ENCODE measurements at regions not wholly inside any gene's neighbourhood (a gene's known extent, or its start where the extent isn't known, plus 50 kb on each side); places are given as distances from the start of the nearest gene placed in this dataset.
"Not testable (repeated sequence)": the region's sequence is repeated elsewhere in the genome, so short reads cannot be mapped to it uniquely, and the experiment has no call there.

DNA sequence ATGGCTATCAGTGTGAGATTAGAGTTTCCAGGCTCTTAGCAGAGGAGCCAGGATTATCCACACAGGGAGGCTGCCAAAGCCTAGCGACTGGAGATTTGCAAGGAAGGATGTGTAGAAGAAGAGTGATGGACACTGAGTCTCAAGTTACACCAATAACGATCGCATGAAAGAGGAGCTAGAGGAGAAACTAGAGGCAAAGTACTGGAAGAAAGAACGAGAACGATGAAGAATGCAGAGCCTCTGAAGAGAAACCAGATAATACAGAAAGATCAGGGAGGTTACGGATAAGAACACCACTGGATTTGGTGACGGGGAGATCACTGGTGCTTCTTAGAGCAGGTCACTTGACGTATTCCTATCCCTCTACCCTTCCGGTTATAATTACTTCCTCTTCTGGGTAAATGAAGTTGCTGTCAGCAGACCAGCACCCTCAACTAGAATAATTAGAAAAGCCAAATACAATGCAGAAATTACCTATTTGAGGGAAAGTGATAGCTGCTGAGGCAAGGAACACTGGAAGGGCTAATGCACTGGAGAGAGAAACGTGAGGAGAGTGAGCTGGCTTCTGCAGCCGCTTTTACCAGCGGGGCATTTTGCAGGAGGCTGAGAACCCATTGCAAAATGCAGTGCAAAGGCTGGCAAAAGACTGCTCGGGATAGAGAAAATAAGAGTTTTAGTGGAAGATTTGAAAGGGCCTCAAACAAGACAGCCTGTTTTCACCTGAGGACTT lies 93.1 kb upstream of the HIF1A start:
- Histone ChIP-seq H3K4me3 (no peak overlapping the region), H3K27ac (no peak overlapping the region), H3K4me1 (replicated peaks in 1 of 2) (peaks cover 14 to 15% of the 10 kb centered on the region in 2 donors)
- in situ Hi-C loops (cut with MboI; ENCODE audit: low pct_unique_long_range_greater_than_20kb in 2 of 9, low sequenced_read_pairs in 9 of 9, unreplicated experiment in 9 of 9): no loop called here
- peak in 4 of 8 experiments; percentile 14 to 34 (median 26) for ATAC-seq (replicated peaks in 6 of 8)
- 35 to 100% (median 63%) methylated on average over 1 to 12 of the region's 13 CpGs for WGBS, 10 experiments

DNA sequence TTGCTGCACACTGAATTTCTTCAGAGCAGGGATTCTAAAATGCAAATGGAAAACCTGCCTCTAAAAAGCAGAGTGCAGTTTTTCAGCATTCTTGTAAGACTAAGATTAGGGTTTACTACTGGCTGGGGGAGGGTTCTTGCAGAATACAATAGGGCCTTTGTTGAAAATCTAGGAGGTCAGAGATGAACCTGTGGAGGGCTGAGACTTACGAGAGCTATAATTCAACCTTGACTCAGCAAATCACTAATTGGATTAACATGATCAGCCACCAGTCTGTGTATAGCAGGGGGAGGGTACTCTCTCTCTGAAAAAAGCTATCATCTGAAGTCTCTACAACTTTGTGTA lies 92.6 kb upstream of the HIF1A start:
- H3K4me3 ChIP-seq: no peak overlapping the region
- H3K4me1 ChIP-seq (replicated peaks in 1 of 2): peaks cover 13 to 20% of the 10 kb centered on the region in 2 donors
- no peak overlapping the region for H3K27ac ChIP-seq
- peak in 6 of 8 experiments; percentile 47 to 69 (median 62) for ATAC-seq (replicated peaks in 6 of 8)
- 0 to 71% (median 35%) methylated on average over 1 of the region's 1 CpG; no CpG with 5 or more reads in 4 of the 10 experiments for WGBS, 10 experiments
- in situ Hi-C loops (cut with MboI; ENCODE audit: low pct_unique_long_range_greater_than_20kb in 2 of 9, low sequenced_read_pairs in 9 of 9, unreplicated experiment in 9 of 9): no loop called here

DNA sequence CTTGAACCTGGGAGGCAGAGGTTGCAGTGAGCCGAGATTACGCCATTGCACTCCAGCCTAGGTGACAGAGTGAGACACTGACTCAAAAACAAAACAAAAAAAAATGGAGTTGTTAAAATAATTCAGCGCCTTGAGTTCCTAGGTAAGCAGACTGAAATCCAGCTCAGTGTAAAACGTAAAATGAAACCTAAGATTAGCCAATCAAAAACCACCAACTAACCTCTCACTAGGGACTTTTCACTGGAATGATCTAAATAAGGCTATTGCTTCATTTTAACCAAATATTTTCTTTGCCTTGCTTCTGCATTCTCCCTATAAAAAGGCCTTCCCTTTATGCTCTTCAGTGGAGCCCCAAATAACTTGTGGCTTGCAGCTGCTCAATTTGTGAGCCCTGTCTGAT lies 91.6 kb upstream of the HIF1A start:
- Histone ChIP-seq H3K4me1 (replicated peaks in 1 of 2) (peaks cover 21 to 30% of the 10 kb centered on the region in 2 donors), H3K4me3 (no peak overlapping the region), H3K27ac (no peak overlapping the region)
- in situ Hi-C loops (cut with MboI; ENCODE audit: low pct_unique_long_range_greater_than_20kb in 2 of 9, low sequenced_read_pairs in 9 of 9, unreplicated experiment in 9 of 9): no loop called here
- ATAC-seq (replicated peaks in 6 of 8): no peak
- WGBS, 10 experiments: 75 to 100% (median 95%) methylated on average over 1 to 4 of the region's 4 CpGs; no CpG with 5 or more reads in 3 of the 10 experiments

- ATAC-seq (replicated peaks in 6 of 8): no peak
- in situ Hi-C loops (cut with MboI; ENCODE audit: low pct_unique_long_range_greater_than_20kb in 2 of 9, low sequenced_read_pairs in 9 of 9, unreplicated experiment in 9 of 9): no loop called here
- Histone ChIP-seq H3K4me3 (no peak overlapping the region), H3K4me1 (replicated peaks in 1 of 2) (peaks cover 30 to 32% of the 10 kb centered on the region in 2 donors), H3K27ac (peak overlapping the region in 1 of 2 donors; percentile 16)
- 50 to 90% (median 80%) methylated on average over 1 to 3 of the region's 7 CpGs; no CpG with 5 or more reads in 4 of the 10 experiments for WGBS, 10 experiments
Measured at GRCh38 chr14:61607570-61608244, 87.6 kb upstream of the HIF1A start.

GRCh38 chr14:61608245-61609165 lies 86.8 kb upstream of the HIF1A start:
- peak in 6 of 8 experiments; percentile 22 to 87 (median 82) for ATAC-seq (replicated peaks in 6 of 8)
- peaks cover 26 to 28% of the 10 kb centered on the region in 2 donors for H3K4me1 ChIP-seq (replicated peaks in 1 of 2)
- H3K27ac ChIP-seq: peak overlapping the region in 1 of 2 donors; percentile 62
- no peak overlapping the region for H3K4me3 ChIP-seq
- in situ Hi-C loops (cut with MboI; ENCODE audit: low pct_unique_long_range_greater_than_20kb in 2 of 9, low sequenced_read_pairs in 9 of 9, unreplicated experiment in 9 of 9): no loop called here
- WGBS, 10 experiments: 17 to 73% (median 36%) methylated on average over 2 to 8 of the region's 8 CpGs; no CpG with 5 or more reads in 2 of the 10 experiments

DNA sequence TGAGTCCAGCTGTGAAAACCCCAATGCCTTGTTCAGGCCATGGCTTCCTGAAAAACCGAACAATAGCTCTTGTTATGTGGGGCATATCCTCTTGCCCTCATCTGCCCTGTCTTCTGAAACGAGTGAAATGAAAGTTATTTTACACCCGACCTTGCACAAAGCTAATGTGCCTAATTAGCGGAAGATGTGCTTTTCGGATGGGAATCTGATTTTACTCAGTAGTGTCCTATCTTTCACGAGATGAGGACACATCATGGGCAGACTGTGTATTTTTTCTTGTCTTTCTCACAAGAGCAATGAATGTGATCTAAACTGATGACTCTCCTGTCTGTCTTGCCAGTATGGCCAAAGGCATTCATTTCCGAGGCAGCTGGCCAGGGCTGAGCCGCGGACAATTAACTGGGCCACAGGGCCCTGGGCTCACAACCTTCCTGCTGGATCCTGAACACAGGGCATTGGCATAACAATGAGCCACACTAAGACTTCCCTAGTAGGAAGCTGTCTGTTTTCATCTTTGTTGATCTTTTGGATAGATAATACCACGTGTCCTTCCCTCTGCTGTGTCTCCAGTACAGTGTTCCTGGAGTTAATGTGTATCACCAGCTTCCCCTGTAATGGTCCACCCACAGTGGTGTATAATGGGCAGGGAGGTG lies 86.0 kb upstream of the HIF1A start:
- 10 to 27% (median 17%) methylated on average over 1 to 10 of the region's 10 CpGs; no CpG with 5 or more reads in 2 of the 10 experiments for WGBS, 10 experiments
- ATAC-seq (replicated peaks in 6 of 8): peak; percentile 36 to 89 (median 82)
- H3K4me1 ChIP-seq (replicated peaks in 1 of 2): peaks cover 26 to 28% of the 10 kb centered on the region in 2 donors
- peak overlapping the region; percentile 10 to 62 for H3K27ac ChIP-seq
- no peak overlapping the region for H3K4me3 ChIP-seq
- in situ Hi-C loops (cut with MboI; ENCODE audit: low pct_unique_long_range_greater_than_20kb in 2 of 9, low sequenced_read_pairs in 9 of 9, unreplicated experiment in 9 of 9): no loop called here

- peak in 2 of 8 experiments; percentile 27 to 80 for ATAC-seq (replicated peaks in 6 of 8)
- in situ Hi-C loops (cut with MboI; ENCODE audit: low pct_unique_long_range_greater_than_20kb in 2 of 9, low sequenced_read_pairs in 9 of 9, unreplicated experiment in 9 of 9): no loop called here
- WGBS, 10 experiments: 23 to 96% (median 70%) methylated on average over 2 to 5 of the region's 5 CpGs
- H3K4me1 ChIP-seq (replicated peaks in 1 of 2): peaks cover 26 to 28% of the 10 kb centered on the region in 2 donors
- no peak overlapping the region for H3K4me3 ChIP-seq
- H3K27ac ChIP-seq: no peak overlapping the region
Measured at GRCh38 chr14:61609884-61610283, 85.4 kb upstream of the HIF1A start.

DNA sequence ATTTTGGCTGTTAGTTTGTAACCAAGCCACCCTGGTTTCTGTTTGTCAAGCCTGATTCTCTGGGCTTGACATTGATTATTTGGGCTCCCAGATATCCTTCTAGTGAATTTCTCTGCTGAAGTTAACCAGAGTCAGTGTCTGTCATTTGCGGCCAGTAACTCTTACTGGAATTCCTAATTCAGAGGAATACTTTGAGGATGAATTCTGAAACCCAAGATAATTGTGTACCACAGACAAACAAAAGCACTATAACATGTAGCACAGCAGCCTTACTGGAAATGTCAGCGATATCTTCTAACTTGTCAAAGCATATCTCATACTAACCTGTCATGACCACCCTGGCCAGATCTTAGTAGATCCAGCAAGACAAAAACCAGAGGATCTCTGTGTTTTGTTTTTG lies 84.4 kb upstream of the HIF1A start:
- Histone ChIP-seq H3K4me3 (no peak overlapping the region), H3K4me1 (replicated peaks in 1 of 2) (peaks cover 26 to 28% of the 10 kb centered on the region in 2 donors), H3K27ac (no peak overlapping the region)
- no peak for ATAC-seq (replicated peaks in 6 of 8)
- in situ Hi-C loops (cut with MboI; ENCODE audit: low pct_unique_long_range_greater_than_20kb in 2 of 9, low sequenced_read_pairs in 9 of 9, unreplicated experiment in 9 of 9): no loop called here
- 87 to 100% (median 98%) methylated on average over 1 to 2 of the region's 2 CpGs; no CpG with 5 or more reads in 2 of the 10 experiments for WGBS, 10 experiments

GRCh38 chr14:61611880-61612630 lies 83.3 kb upstream of the HIF1A start:
- H3K4me3 ChIP-seq: no peak overlapping the region
- ATAC-seq (replicated peaks in 6 of 8): no peak
- in situ Hi-C loops (cut with MboI; ENCODE audit: low pct_unique_long_range_greater_than_20kb in 2 of 9, low sequenced_read_pairs in 9 of 9, unreplicated experiment in 9 of 9): no loop called here
- no peak overlapping the region for H3K27ac ChIP-seq
- peaks cover 26 to 28% of the 10 kb centered on the region in 2 donors for H3K4me1 ChIP-seq (replicated peaks in 1 of 2)
- 55 to 100% (median 83%) methylated on average over 1 to 2 of the region's 2 CpGs; no CpG with 5 or more reads in 1 of the 10 experiments for whole genome bisulfite sequencing, 10 experiments

GRCh38 chr14:61613006-61613405 lies 82.3 kb upstream of the HIF1A start:
- H3K4me1 ChIP-seq (replicated peaks in 1 of 2): peaks cover 17 to 21% of the 10 kb centered on the region in 2 donors
- WGBS, 10 experiments: 43 to 100% (median 89%) methylated on average over 1 to 4 of the region's 4 CpGs; no CpG with 5 or more reads in 3 of the 10 experiments
- H3K27ac ChIP-seq; in situ Hi-C loops (cut with MboI; ENCODE audit: low pct_unique_long_range_greater_than_20kb in 2 of 9, low sequenced_read_pairs in 9 of 9, unreplicated experiment in 9 of 9); H3K4me3 ChIP-seq: not testable (repeated sequence)
- ATAC-seq (replicated peaks in 6 of 8): peak in 3 of 8 experiments; percentile 25 to 81 (median 62)

- ATAC-seq (replicated peaks in 6 of 8): no peak
- H3K4me1 ChIP-seq (replicated peaks in 1 of 2): peaks cover 2 to 4% of the 10 kb centered on the region in 2 donors
- in situ Hi-C loops (cut with MboI; ENCODE audit: low pct_unique_long_range_greater_than_20kb in 2 of 9, low sequenced_read_pairs in 9 of 9, unreplicated experiment in 9 of 9): no loop called here
- H3K4me3 ChIP-seq: no peak overlapping the region
- 90 to 100% (median 96%) methylated on average over 1 to 12 of the region's 13 CpGs; no CpG with 5 or more reads in 5 of the 10 experiments for WGBS, 10 experiments
- no peak overlapping the region for H3K27ac ChIP-seq
Measured at GRCh38 chr14:61614693-61615092, 80.6 kb upstream of the HIF1A start.

All from motor neuron (in vitro differentiated cells).